Erythroblast (primary cell): ENCODE measurements at regions not wholly inside any gene's neighbourhood (a gene's known extent, or its start where the extent isn't known, plus 50 kb on each side); places are given as distances from the start of the nearest gene placed in this dataset.
"Not testable (repeated sequence)": the region's sequence is repeated elsewhere in the genome, so short reads cannot be mapped to it uniquely, and the experiment has no call there.

Source experiments
- DNase-seq, 2 experiments: peaks; one replicate each; lab custom pipeline; 2025; lab: John Stamatoyannopoulos, UW
- GATA1 ChIP-seq: IDR thresholded peaks from 2 replicates; pipeline ENCODE4 v1.6.1; 2011; ENCODE audit warnings: low read depth, mild to moderate bottlenecking, control low read depth, low read length, moderate library complexity
- POLR2A ChIP-seq: IDR thresholded peaks from 2 replicates; pipeline ENCODE4 v1.6.1; 2011; ENCODE audit warnings: mild to moderate bottlenecking, low read length

DNA sequence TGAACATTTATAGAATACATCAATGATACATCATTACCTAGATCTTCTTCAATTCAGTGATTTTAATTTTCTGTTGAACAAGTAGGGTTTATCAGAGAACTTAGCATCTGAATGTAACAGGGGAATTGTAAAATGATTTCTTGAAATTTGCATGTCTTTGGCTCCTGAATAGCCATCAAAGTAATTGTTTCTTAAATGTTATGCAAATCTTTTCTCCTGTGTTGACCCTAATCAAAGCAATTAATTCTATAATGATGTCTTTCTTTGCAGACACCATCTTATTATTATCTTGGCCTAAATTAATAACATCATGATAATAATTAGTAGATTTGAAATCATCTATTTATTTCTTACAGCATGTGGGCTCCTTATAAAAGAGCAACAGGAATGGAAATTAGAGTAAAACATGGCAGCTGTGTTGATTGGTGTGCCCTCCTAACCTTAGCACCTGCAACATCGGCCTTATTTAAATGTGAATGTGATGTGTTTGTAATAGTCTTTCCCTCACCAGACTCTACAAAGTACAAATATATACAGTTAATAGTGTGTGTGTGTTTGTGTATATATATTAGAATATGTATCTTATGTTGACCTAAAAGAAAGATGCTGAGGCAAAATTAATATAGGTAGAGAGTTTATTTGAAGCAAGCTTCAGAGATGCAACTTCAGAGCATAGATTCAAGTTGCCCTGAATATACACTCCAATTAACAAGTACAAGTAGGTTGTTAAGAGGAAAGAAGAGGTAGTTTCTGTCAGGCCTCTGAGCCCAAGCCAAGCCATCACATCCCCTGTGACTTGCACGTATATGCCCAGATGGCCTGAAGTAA is 328.0 kb upstream of the TECRL start:
- DNase-seq: no peak
- TF ChIP-seq GATA1 (no peak), POLR2A (no peak)

DNA sequence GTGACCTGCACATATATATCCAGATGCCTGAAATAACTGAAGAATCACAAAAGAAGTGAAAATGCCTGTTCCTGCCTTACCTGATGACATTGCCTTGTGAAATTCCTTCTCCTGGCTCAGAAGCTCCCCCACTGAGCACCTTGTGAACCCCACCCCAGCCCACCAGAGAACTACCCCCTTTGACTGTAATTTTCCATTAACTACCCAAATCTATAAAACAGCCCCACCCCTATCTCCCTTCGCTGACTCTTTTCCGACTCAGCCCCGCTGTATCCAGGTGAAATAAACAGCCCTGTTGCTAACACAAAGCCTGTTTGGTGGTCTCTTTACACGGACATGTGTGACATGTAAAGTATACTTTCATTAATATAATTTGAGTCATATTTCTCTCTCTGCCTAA is 320.3 kb upstream of the TECRL start:
- no peak for DNase-seq
- TF ChIP-seq GATA1: no peak
- TF ChIP-seq POLR2A: no peak

DNA sequence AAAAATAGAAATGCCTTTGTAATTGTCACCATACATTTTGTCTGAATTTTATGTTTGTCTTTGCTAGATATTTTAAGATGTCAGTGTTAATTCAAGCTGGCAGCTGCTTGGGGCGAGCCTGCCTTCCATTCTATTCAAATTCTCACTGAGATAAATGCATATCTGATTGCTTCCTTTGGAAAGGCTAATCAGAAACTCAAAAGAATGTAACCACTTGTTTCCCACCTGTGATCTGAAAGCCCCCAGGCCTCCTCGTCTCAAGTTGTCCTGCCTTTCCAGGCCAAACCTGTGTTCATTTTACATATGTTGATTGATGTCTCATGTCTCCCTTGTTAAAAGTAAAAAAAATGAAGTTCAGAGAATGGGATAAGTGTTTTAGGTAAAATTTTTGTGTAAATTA is 318.7 kb upstream of the TECRL start:
- no peak for TF ChIP-seq GATA1
- no peak for TF ChIP-seq POLR2A
- no peak for DNase-seq

- not testable (repeated sequence) for DNase-seq
Observed at GRCh38 chr4:64727391-64727790, 318.1 kb upstream of the TECRL start.

DNA sequence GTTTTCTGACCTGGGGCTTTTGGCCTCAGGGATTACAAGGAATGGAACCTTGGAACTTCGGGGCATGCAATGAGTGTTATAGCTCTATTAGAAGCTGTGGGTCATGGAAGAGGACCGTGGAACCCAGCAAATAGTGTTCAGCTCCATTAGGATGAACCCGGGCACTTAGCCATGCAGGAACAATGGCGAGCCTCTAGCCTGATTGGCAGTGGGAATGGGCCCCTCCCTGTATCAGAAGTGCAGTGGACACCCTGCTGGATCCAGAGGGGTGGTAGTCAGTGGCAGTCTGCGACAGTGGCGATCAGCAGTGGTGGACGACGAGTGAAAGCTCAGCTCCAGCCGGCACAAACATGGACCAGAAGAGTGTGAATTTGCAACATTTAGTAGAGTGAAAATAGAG is 315.4 kb upstream of the TECRL start:
- DNase-seq: no peak
- TF ChIP-seq GATA1: no peak
- no peak for TF ChIP-seq POLR2A

DNA sequence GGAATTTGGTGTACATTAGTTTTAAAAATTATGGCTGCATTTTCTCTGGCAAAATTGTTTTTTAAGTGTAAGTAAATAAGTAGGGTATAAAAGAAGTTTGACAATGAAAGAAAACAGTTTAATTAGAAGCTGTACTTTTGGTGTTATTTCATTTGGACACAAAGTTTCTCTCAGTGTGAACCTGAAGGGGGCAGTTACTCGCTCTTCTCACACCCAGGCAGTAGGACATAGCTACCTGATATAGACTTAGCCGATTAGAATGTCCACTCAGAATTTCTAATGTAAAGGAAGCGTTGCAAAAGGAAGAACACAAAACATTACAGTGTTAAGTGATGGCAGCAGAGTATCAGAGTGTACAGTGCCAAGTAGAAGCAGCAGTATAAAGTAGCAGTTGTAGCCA is 311.9 kb upstream of the TECRL start:
- no peak for DNase-seq
- no peak for TF ChIP-seq GATA1
- no peak for TF ChIP-seq POLR2A

DNA sequence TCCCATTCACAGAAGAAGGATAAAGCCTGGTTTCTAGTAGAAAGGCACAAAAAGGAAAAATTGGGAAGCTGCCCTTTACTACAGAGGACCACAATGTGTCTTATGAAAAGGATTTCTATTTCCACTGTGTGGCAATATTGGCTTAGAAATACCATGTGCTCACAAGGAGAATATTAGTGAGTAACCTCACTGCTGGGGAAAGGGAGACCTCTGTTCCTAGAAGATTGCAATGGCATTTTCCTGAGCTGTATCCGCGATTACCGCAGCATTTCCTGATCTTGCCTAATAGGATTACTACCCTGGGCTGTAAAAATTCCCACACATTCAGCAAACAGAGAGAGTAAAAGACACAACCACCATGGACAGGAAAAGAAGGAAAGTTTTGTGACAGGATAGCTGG is 308.8 kb upstream of the TECRL start:
- DNase-seq: no peak
- TF ChIP-seq GATA1: no peak
- no peak for TF ChIP-seq POLR2A

DNA sequence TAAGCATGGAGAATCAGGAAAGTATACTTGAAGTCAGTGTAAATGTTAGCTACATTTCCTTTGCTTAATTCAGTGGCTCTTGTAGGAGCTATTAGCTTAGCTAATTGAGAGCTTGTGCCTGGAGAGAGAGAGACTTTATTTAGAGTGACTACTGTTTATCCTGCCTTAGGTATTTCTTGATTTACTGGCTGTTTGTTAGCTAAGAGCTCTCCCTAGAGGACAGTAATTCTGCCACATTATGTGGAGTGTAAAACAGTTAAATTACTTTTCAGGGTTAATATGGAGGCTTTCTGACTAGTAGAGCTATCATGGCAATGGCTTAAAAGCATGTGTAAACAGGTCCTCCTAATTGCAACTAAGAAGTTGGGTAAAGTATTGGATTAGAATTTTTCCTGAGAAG is 306.5 kb upstream of the TECRL start:
- DNase-seq: no peak
- TF ChIP-seq GATA1: no peak
- no peak for TF ChIP-seq POLR2A

DNA sequence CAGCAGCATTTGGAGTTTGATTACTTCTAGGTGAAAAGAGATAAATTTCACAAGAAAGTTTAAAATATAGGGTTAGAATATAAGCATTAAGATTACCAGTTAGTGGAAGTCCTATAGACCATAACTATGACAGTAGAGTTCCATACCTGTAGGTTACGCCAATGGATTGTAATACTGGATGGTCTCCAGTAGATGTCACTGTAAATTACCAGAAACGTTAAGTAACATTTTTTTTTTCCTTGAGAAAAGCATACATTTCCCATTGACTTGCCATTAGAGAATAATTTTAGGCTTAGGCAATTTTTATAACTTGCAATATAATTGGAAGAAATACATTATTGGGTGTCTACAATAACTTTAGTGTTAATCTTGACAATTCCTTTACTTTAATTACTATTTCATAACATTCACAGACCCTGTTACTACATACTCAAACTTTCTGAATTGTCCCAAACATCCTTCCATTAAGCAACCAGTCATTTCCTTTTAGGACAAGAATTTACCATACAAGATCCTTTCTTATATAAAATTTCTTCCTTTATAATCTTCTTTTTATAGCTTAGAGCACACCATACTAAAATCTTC is 304.1 kb upstream of the TECRL start:
- TF ChIP-seq POLR2A: no peak
- no peak for TF ChIP-seq GATA1
- peak; percentile 2 to 19 for DNase-seq

GRCh38 chr4:64712590-64712989 is 303.3 kb upstream of the TECRL start:
- DNase-seq: no peak
- TF ChIP-seq POLR2A: no peak

DNA sequence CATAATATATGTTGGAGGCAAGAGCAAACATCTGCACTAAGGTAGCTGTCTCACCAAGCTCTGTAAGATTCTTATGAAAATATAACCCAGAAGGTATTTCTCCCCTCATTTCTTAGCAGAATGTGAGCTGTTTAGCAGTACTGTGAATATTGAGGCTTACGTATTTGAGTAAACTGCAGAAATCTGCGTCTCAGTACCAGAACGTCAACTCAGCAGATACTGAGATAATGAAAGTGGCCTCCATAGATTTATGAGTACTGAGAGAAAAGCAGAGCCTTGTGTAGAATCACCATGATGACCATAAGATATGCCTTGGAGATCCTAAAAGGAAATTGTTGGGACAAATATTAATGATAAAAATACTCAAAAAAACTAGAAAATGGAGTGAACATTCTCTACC is 296.7 kb upstream of the TECRL start:
- no peak for TF ChIP-seq POLR2A
- no peak for TF ChIP-seq GATA1
- no peak for DNase-seq

DNA sequence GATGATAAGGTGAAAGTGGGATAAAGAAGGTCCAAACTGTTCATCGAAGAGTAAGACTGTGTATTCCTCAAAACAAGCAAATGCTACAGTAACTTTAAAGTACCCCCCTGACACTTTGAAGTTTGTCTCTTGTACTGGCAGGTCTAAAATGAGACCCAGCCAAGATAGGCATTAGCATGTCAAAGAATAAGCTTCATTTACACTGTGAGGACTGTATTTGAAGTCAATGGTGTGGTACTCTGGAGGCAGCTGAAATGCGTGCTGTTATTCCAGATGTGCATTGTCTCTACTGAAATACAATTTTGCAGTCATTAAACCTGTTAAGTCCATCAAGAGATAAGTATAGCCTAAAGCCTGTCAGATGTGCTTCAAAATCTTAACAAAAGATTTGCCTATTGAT is 288.9 kb upstream of the TECRL start:
- DNase-seq: no peak
- no peak for TF ChIP-seq GATA1
- no peak for TF ChIP-seq POLR2A

DNA sequence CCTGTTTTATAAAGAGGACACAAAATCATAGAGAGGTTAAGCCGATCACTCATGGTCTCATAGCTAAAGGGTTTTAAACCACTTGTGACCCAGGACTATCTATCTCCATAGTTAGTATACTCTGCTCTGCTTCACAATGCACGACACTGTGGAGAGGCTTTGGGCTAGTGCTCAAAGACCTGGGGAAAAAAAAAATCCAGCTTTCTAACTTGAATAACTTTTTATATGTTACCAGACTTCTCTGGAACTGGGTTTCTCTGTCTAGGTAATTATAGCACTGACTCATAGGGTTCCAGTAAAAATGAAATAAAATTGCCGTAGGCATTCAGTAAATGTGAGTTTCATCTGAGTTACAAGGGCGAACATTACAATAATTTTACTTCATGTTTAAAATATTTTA is 273.7 kb upstream of the TECRL start:
- no peak for DNase-seq
- TF ChIP-seq POLR2A: no peak
- no peak for TF ChIP-seq GATA1

DNA sequence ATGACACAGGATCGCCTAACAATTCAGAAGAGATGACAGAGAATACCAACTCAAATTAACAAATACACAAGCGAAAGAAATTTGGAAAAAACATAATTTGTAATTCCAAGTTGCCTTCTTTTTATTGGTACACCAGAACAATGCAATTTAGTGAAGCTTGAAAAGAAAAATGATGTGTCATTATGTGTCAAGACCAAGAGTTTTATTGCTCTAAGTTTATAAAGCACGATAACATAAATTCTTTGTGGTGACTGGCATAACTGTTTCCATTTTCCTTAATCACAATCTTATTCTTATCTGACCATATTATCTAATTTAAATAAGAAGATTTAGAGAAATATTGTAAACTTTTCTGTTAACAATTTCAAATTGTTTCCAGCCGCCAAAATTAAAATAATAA is 273.2 kb upstream of the TECRL start:
- no peak for DNase-seq
- TF ChIP-seq POLR2A (no peak), GATA1 (no peak)

- not testable (repeated sequence) for DNase-seq
Observed at GRCh38 chr4:64673121-64673520, 263.9 kb upstream of the TECRL start.

DNA sequence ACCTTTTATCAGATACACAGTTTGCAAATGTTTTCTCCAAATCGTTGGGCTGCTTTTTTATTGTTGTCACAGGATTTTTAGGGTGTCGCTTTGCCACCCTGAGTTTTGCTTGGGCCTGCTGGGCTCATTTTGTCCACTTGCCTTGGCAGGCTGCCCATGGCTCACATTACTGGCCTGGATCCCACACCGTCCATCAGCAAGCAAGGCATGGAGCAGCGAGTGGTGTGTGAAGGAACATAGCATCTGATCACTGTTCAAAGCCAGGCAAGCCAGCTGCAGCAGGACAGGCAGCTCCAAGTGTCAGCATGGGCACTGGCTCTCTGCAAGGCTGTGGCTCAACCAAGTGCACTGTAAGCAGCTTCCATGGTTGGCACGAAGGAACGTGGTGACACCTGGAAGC is 261.4 kb upstream of the TECRL start:
- DNase-seq: no peak
- TF ChIP-seq GATA1: no peak
- TF ChIP-seq POLR2A: no peak
